ENCODE measurements at regions not wholly inside any gene's neighbourhood (a gene's known extent, or its start where the extent isn't known, plus 50 kb on each side); places are given as distances from the start of the nearest gene placed in this dataset.

- in situ Hi-C loops (cut with HindIII; ENCODE audit: low pct_ligation_motif_present, low pct_unique_long_range_greater_than_20kb, low sequenced_read_pairs) = no loop called here
- no peak for DNase-seq
These were observed 503.2 kb downstream of the MN1 start for GRCh38 chr22:27298332-27298731.

GRCh38 chr22:27298742-27299141 lies 502.8 kb downstream of the MN1 start:
- in situ Hi-C loops (cut with HindIII; ENCODE audit: low pct_ligation_motif_present, low pct_unique_long_range_greater_than_20kb, low sequenced_read_pairs) = no loop called here
- no peak for DNase-seq

GRCh38 chr22:27299181-27300085 lies 502.1 kb downstream of the MN1 start:
- no peak for DNase-seq
- in situ Hi-C loops (cut with HindIII; ENCODE audit: low pct_ligation_motif_present, low pct_unique_long_range_greater_than_20kb, low sequenced_read_pairs) = no loop called here

- in situ Hi-C loops (cut with HindIII; ENCODE audit: low pct_ligation_motif_present, low pct_unique_long_range_greater_than_20kb, low sequenced_read_pairs) = no loop called here
- no peak for DNase-seq
These were observed 500.8 kb downstream of the MN1 start for GRCh38 chr22:27300536-27301285.

- in situ Hi-C loops (cut with HindIII; ENCODE audit: low pct_ligation_motif_present, low pct_unique_long_range_greater_than_20kb, low sequenced_read_pairs) = no loop called here
- DNase-seq = no peak
These were observed 499.1 kb downstream of the MN1 start for GRCh38 chr22:27302501-27302900.

GRCh38 chr22:27303718-27304117 lies 497.8 kb downstream of the MN1 start:
- in situ Hi-C loops (cut with HindIII; ENCODE audit: low pct_ligation_motif_present, low pct_unique_long_range_greater_than_20kb, low sequenced_read_pairs) = no loop called here
- no peak for DNase-seq

GRCh38 chr22:27306771-27307170 lies 494.8 kb downstream of the MN1 start:
- DNase-seq = no peak
- in situ Hi-C loops (cut with HindIII; ENCODE audit: low pct_ligation_motif_present, low pct_unique_long_range_greater_than_20kb, low sequenced_read_pairs) = no loop called here

- in situ Hi-C loops (cut with HindIII; ENCODE audit: low pct_ligation_motif_present, low pct_unique_long_range_greater_than_20kb, low sequenced_read_pairs) = no loop called here
- no peak for DNase-seq
These were observed 493.9 kb downstream of the MN1 start for GRCh38 chr22:27307545-27308247.

GRCh38 chr22:27308513-27308912 lies 493.0 kb downstream of the MN1 start:
- DNase-seq = no peak
- in situ Hi-C loops (cut with HindIII; ENCODE audit: low pct_ligation_motif_present, low pct_unique_long_range_greater_than_20kb, low sequenced_read_pairs) = no loop called here

- no peak for DNase-seq
These were observed 491.9 kb downstream of the MN1 start for GRCh38 chr22:27309697-27310096.

GRCh38 chr22:27310966-27311697 lies 490.4 kb downstream of the MN1 start:
- in situ Hi-C loops (cut with HindIII; ENCODE audit: low pct_ligation_motif_present, low pct_unique_long_range_greater_than_20kb, low sequenced_read_pairs) = no loop called here
- DNase-seq = no peak

More at GRCh38 chr22:27309697-27310096, 491.9 kb downstream of the MN1 start:
- in situ Hi-C loops (cut with HindIII; ENCODE audit: low pct_ligation_motif_present, low pct_unique_long_range_greater_than_20kb, low sequenced_read_pairs) = no loop called here

GRCh38 chr22:27311698-27312550 lies 489.6 kb downstream of the MN1 start:
- in situ Hi-C loops (cut with HindIII; ENCODE audit: low pct_ligation_motif_present, low pct_unique_long_range_greater_than_20kb, low sequenced_read_pairs) = no loop called here
- DNase-seq = no peak

GRCh38 chr22:27312565-27312964 lies 489.0 kb downstream of the MN1 start:
- in situ Hi-C loops (cut with HindIII; ENCODE audit: low pct_ligation_motif_present, low pct_unique_long_range_greater_than_20kb, low sequenced_read_pairs) = no loop called here
- no peak for DNase-seq

GRCh38 chr22:27312966-27313855 lies 488.3 kb downstream of the MN1 start:
- in situ Hi-C loops (cut with HindIII; ENCODE audit: low pct_ligation_motif_present, low pct_unique_long_range_greater_than_20kb, low sequenced_read_pairs) = no loop called here
- no peak for DNase-seq

- DNase-seq = no peak
- in situ Hi-C loops (cut with HindIII; ENCODE audit: low pct_ligation_motif_present, low pct_unique_long_range_greater_than_20kb, low sequenced_read_pairs) = no loop called here
These were observed 487.2 kb downstream of the MN1 start for GRCh38 chr22:27314276-27314807.

GRCh38 chr22:27315833-27316232 lies 485.7 kb downstream of the MN1 start:
- in situ Hi-C loops (cut with HindIII; ENCODE audit: low pct_ligation_motif_present, low pct_unique_long_range_greater_than_20kb, low sequenced_read_pairs) = no loop called here

GRCh38 chr22:27317096-27317495 lies 484.5 kb downstream of the MN1 start:
- peak; percentile 67 for DNase-seq
- in situ Hi-C loops (cut with HindIII; ENCODE audit: low pct_ligation_motif_present, low pct_unique_long_range_greater_than_20kb, low sequenced_read_pairs) = no loop called here

More at GRCh38 chr22:27315833-27316232, 485.7 kb downstream of the MN1 start:
- DNase-seq = no peak

Measured in ACHN (cell line).